T-helper 17 cell (primary cell): ENCODE measurements at regions not wholly inside any gene's neighbourhood (a gene's known extent, or its start where the extent isn't known, plus 50 kb on each side); places are given as distances from the start of the nearest gene placed in this dataset.

Experiments
- ATAC-seq: fragments of 150-1000 bp; cut with Tn5 transposase; 2 replicates; pipeline ENCODE4 v1.10.0; 2021; ENCODE audit warnings: mild to moderate bottlenecking, moderate library complexity
- DNase-seq, 3 donors: peaks; one replicate each; pipeline versions ENCODE4 v3.0.0 to v3.0.0-alpha.2; 2020 to 2021
- H3K9me3 ChIP-seq: one replicate; pipeline ENCODE4 v1.7.0; 2013; ENCODE audit warnings: low read length, mild to moderate bottlenecking; ENCODE audit not compliant: control insufficient read depth, poor library complexity, severe bottlenecking
- H3K27ac Mint-ChIP-seq: one replicate; pipeline ENCODE4 v1.8.0; 2022; ENCODE audit warnings: mild to moderate bottlenecking, moderate library complexity, mixed read lengths
- H3K27me3 Mint-ChIP-seq: one replicate; pipeline ENCODE4 v1.8.0; 2022; ENCODE audit warnings: mixed read lengths
- H3K36me3 Mint-ChIP-seq: one replicate; pipeline ENCODE4 v1.8.0; 2022; ENCODE audit warnings: low read depth, mixed read lengths
- H3K4me1 Mint-ChIP-seq: one replicate; pipeline ENCODE4 v1.8.0; 2022; ENCODE audit warnings: mild to moderate bottlenecking, mixed read lengths
- H3K4me3 Mint-ChIP-seq: one replicate; pipeline ENCODE4 v1.8.0; 2022; ENCODE audit warnings: mild to moderate bottlenecking, moderate library complexity, mixed read lengths

GRCh38 chr4:10984815-10985214 lies 300.2 kb upstream of the CLNK start:
- ATAC-seq: no peak
- Mint-ChIP-seq H3K36me3 (no peaks in the 10 kb centered on the region), H3K4me1 (peaks cover 12% of the 10 kb centered on the region), H3K27me3 (no peaks in the 10 kb centered on the region), H3K4me3 (no peak overlapping the region), H3K27ac (no peak overlapping the region)
- no peaks in the 10 kb centered on the region for H3K9me3 ChIP-seq
- DNase-seq: no peak

- H3K9me3 ChIP-seq: no peaks in the 10 kb centered on the region
- Mint-ChIP-seq H3K4me1 (peaks cover 12% of the 10 kb centered on the region), H3K4me3 (no peak overlapping the region), H3K27ac (no peak overlapping the region), H3K36me3 (no peaks in the 10 kb centered on the region), H3K27me3 (no peaks in the 10 kb centered on the region)
- ATAC-seq (no peak), DNase-seq (no peak)
Observed at GRCh38 chr4:10983885-10984640, 299.5 kb upstream of the CLNK start.

DNA sequence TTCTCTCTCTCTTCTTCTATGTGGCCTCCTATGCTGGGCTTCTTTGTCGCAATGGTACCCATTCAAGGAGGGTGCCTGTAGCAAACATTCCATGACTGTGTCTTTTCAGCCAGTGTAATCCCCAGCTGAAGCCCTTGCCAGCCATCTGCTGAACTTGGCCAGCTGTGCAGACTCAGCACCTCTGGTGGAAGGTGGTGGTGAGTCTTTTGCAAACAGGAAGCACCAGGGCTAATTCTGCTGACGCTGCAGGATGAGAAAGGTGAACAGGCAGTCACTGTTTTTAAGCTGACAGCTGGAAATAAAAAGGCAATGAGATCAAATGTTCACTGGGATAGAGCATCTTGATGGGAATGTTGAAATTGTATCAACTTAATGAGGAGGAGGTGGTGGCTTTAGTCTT lies 298.7 kb upstream of the CLNK start:
- DNase-seq (no peak), ATAC-seq (peak; percentile 64)
- H3K36me3 Mint-ChIP-seq: no peaks in the 10 kb centered on the region
- H3K27ac Mint-ChIP-seq: no peak overlapping the region
- H3K27me3 Mint-ChIP-seq: no peaks in the 10 kb centered on the region
- no peaks in the 10 kb centered on the region for H3K9me3 ChIP-seq
- peaks cover 12% of the 10 kb centered on the region for H3K4me1 Mint-ChIP-seq
- H3K4me3 Mint-ChIP-seq: peak overlapping the region; percentile 60

DNA sequence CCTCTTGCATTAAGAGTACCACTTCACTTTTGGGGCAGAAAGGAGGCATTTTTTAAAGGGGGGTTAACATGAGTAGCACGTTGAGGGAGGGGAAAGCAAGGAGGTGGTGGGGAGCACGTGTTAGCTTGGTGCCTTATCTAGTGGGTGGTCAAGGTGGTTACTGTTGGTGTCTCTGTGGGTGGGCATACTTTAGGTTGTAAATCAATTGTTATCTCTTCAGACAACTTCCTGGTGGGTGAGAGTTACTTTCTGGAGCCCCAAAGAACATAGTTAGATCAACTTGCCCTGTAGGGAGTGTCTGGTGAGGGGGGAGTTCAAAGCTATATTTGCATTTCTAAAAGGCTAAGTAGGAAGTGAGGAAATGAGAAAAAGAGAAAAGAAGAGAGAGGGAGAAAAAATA lies 297.7 kb upstream of the CLNK start:
- ATAC-seq (no peak), DNase-seq (no peak)
- H3K9me3 ChIP-seq: no peaks in the 10 kb centered on the region
- no peaks in the 10 kb centered on the region for H3K27me3 Mint-ChIP-seq
- H3K4me1 Mint-ChIP-seq: peaks cover 12% of the 10 kb centered on the region
- no peak overlapping the region for H3K4me3 Mint-ChIP-seq
- no peaks in the 10 kb centered on the region for H3K36me3 Mint-ChIP-seq
- H3K27ac Mint-ChIP-seq: no peak overlapping the region

- Mint-ChIP-seq H3K4me3 (no peak overlapping the region), H3K4me1 (peaks cover 12% of the 10 kb centered on the region), H3K27ac (no peak overlapping the region), H3K27me3 (no peaks in the 10 kb centered on the region), H3K36me3 (no peaks in the 10 kb centered on the region)
- H3K9me3 ChIP-seq: no peaks in the 10 kb centered on the region
- DNase-seq (no peak), ATAC-seq (no peak)
Observed at GRCh38 chr4:10981576-10981975, 297.0 kb upstream of the CLNK start.

GRCh38 chr4:10981096-10981495 lies 296.5 kb upstream of the CLNK start:
- Mint-ChIP-seq H3K27ac (no peak overlapping the region), H3K4me3 (no peak overlapping the region), H3K4me1 (peaks cover 12% of the 10 kb centered on the region), H3K36me3 (no peaks in the 10 kb centered on the region), H3K27me3 (no peaks in the 10 kb centered on the region)
- H3K9me3 ChIP-seq: no peaks in the 10 kb centered on the region
- ATAC-seq (no peak), DNase-seq (no peak)

DNA sequence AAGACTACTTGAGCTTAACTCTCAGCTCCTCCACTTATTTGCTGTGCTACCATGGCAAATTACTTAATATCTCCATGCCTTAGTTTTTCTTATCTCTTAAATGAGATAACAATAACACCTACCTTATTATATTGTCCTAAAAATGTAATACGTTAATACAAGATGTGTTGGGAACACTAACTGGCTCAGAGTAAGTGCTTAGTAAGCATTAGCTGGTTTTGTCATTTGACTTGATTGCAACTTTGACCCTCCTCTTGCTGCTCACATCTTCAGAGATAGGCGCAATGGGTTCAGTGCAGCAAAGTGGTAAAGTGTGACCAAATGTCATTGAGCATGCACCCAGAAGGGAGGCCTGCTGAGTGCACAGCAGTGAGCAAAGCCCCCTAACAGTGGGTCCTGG lies 294.5 kb upstream of the CLNK start:
- H3K36me3 Mint-ChIP-seq: no peaks in the 10 kb centered on the region
- peaks cover 12% of the 10 kb centered on the region for H3K4me1 Mint-ChIP-seq
- H3K4me3 Mint-ChIP-seq: no peak overlapping the region
- no peaks in the 10 kb centered on the region for H3K9me3 ChIP-seq
- ATAC-seq (no peak), DNase-seq (no peak)
- no peaks in the 10 kb centered on the region for H3K27me3 Mint-ChIP-seq
- H3K27ac Mint-ChIP-seq: no peak overlapping the region

DNA sequence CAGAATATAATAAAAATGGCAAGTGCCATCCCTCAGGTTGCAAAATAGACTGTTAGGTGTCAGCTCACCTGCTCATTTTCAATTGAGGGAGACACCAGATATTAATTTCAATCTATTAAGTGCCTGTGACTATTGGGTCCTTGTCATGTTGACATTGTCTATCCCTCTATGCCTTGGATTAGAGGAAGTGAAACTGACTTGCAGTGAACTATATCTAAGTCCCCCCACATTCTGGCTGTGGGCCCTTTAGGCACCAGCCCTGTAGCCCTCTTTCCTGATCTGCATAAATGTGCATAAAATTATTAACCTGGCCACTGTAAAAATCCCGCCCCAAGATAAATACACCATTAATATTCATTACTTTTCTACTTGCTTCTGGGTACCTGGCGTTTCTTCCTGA lies 293.0 kb upstream of the CLNK start:
- H3K36me3 Mint-ChIP-seq: no peaks in the 10 kb centered on the region
- ATAC-seq (no peak), DNase-seq (no peak)

DNA sequence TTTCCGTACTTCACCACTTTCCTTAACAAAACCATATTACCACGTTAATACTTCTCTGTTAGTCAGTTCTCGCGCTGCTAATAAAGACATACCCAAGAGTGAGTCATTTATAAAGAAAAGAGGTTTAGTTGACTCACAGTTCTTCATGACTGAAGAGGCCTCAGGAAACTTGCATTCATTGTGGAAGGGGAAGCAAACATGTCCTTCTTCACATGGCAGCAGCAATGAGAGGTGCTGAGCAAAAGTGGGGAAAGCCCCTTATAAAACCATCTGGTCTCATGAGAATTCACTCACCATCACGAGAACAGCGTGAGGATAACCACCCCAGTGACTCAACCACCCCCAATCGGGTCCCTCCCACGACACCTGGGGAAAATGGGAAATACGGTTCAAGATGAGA lies 289.8 kb upstream of the CLNK start:
- DNase-seq (no peak), ATAC-seq (no peak)
- H3K9me3 ChIP-seq: no peaks in the 10 kb centered on the region
- no peaks in the 10 kb centered on the region for H3K4me1 Mint-ChIP-seq
- no peak overlapping the region for H3K4me3 Mint-ChIP-seq
- H3K27ac Mint-ChIP-seq: no peak overlapping the region
- H3K36me3 Mint-ChIP-seq: no peaks in the 10 kb centered on the region
- no peaks in the 10 kb centered on the region for H3K27me3 Mint-ChIP-seq

More for the DNA sequence above, 293.0 kb upstream of the CLNK start:
- no peaks in the 10 kb centered on the region for H3K9me3 ChIP-seq
- no peaks in the 10 kb centered on the region for H3K27me3 Mint-ChIP-seq
- H3K27ac Mint-ChIP-seq: no peak overlapping the region
- H3K4me1 Mint-ChIP-seq: peaks cover 2% of the 10 kb centered on the region
- H3K4me3 Mint-ChIP-seq: no peak overlapping the region

- Mint-ChIP-seq H3K4me1 (no peaks in the 10 kb centered on the region), H3K27me3 (no peaks in the 10 kb centered on the region), H3K4me3 (no peak overlapping the region), H3K27ac (no peak overlapping the region), H3K36me3 (no peaks in the 10 kb centered on the region)
- H3K9me3 ChIP-seq: no peaks in the 10 kb centered on the region
- ATAC-seq: no peak
- no peak for DNase-seq
Observed at GRCh38 chr4:10973686-10974085, 289.1 kb upstream of the CLNK start.

DNA sequence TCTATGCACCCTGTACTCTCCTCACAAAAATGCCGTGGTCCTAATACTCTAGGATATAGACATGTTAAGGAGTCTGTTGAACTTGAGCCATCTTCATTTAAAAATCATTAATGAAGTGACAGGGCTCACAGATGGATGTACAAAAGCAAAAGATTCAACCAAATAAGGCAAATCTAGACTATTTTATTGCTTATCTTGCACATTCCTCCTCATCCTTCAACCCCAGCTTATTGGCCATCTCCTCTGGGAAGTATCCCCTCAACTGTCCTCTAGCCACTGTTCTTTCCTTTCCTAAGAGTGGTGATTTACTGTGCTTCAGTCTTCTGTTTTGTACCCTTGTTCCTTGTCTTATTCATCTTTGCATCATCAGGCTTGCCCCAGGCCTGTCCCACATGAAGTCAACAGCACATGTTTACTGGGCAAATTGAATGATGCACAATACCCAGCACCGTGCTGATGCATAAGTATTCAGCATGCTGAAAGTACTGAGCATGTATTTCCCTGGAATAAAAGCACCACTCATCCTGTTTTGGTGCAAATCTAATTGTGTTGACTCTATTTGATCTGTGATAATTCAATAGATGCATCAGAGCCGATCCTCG lies 287.3 kb upstream of the CLNK start:
- Mint-ChIP-seq H3K4me3 (no peak overlapping the region), H3K27me3 (no peaks in the 10 kb centered on the region), H3K27ac (no peak overlapping the region), H3K4me1 (no peaks in the 10 kb centered on the region), H3K36me3 (no peaks in the 10 kb centered on the region)
- DNase-seq: no peak
- no peak for ATAC-seq
- H3K9me3 ChIP-seq: no peaks in the 10 kb centered on the region

DNA sequence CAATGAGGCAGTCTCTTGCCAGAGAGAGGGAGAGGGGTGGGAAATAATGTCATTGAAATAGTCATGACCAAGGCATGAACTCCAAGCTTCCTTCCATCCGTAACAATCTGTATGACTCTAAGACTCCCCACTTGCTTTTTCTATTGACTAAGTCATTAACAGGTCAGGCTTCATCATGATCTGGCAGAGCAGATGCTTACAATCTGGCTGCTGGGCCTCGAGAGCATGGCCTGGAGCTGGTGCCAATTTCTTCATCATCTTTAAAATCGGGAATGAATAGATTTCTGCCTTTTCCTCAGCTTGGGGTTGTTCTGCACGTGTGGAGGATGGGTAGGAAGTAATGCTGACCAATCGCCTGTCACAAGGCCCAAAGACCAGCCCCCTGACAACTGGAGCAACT lies 280.6 kb upstream of the CLNK start:
- Mint-ChIP-seq H3K27ac (no peak overlapping the region), H3K4me3 (no peak overlapping the region), H3K36me3 (no peaks in the 10 kb centered on the region), H3K4me1 (no peaks in the 10 kb centered on the region), H3K27me3 (no peaks in the 10 kb centered on the region)
- DNase-seq (no peak), ATAC-seq (no peak)
- no peaks in the 10 kb centered on the region for H3K9me3 ChIP-seq

- no peak overlapping the region for H3K4me3 Mint-ChIP-seq
- H3K27ac Mint-ChIP-seq: no peak overlapping the region
- DNase-seq: no peak
- H3K36me3 Mint-ChIP-seq: no peaks in the 10 kb centered on the region
- H3K4me1 Mint-ChIP-seq: no peaks in the 10 kb centered on the region
- no peaks in the 10 kb centered on the region for H3K9me3 ChIP-seq
- no peak for ATAC-seq
- H3K27me3 Mint-ChIP-seq: no peaks in the 10 kb centered on the region
Observed at GRCh38 chr4:10963958-10964703, 279.6 kb upstream of the CLNK start.
